ENCODE measurements at regions not wholly inside any gene's neighbourhood (a gene's known extent, or its start where the extent isn't known, plus 50 kb on each side); places are given as distances from the start of the nearest gene placed in this dataset.

DNA sequence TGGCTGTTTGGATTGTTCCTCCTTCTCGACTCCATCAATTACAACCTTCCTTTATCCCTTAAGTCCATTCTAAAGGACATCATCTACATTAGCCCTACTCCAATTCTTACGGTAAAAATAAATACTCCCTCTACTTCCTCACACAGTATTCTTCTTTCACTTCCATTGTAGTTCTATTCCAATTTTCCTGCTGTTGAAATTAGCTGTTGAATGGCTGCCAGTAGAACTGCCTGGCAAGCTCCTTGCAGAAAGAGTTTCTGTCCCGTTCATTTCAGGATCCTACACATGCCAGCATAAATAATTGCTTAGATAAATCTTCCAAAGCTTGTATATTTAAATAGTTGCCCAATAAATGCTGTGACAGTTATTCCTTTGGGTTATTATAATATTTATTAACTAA lies 459.3 kb upstream of the TRIB2 start:
- TF ChIP-seq POLR2A (IDR thresholded peaks at IDR 0.05) (no peak), CTCF (IDR thresholded peaks at IDR 0.05) (no peak)

GRCh38 chr2:12259493-12259892 lies 457.2 kb upstream of the TRIB2 start:
- TF ChIP-seq POLR2A (IDR thresholded peaks at IDR 0.05) (no peak), CTCF (IDR thresholded peaks at IDR 0.05) (no peak)
- no peak for DNase-seq (ENCODE audit: low spot score in 2 of 2)
- 83 to 84% methylated on average over 3 of the region's 3 CpGs for WGBS, 2 donors
- H3K4me3 ChIP-seq (ENCODE audit: low read depth, poor library complexity, severe bottlenecking), result no peak overlapping the region
- intact Hi-C loops (cut with DNase I; ENCODE audit: low total_unique reads), result no loop called here

More for the DNA sequence above, 459.3 kb upstream of the TRIB2 start:
- intact Hi-C loops (cut with DNase I; ENCODE audit: low total_unique reads), result no loop called here
- no peak overlapping the region for H3K4me3 ChIP-seq (ENCODE audit: low read depth, poor library complexity, severe bottlenecking)
- no peak for DNase-seq (ENCODE audit: low spot score in 2 of 2)
- 16 to 22% methylated on average over 3 of the region's 3 CpGs for WGBS, 2 donors

DNA sequence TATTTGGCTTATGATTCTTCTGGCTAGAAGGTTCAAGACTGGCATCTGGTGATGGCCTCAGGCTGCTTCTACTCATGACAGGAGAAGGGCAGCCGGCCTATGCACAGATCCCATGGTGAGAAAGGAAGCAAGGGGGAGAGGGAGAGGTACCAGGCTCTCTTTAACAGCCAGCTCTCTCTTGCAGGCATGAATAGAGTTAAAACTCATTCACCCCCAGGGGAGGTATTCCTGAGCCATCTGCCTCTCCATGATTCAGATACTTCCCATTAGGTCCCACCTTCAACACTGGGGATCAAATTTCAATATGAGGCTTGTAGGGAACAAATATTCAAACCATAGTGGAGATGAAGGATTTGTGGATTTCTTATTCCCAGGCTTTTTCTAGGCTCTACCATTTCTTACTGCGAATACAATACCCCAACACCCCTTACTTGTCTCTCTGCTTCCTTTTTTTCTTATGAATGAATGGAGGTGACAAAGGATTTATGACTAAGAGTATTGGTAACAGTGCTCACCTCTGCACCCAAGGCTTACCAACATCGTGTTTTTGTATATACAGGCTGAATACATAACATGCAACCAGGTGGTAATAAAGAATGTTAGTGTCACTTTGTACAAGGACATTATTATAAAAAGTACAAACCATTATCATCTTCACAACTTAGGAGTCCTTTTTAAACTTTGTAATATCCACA lies 454.6 kb upstream of the TRIB2 start:
- no peak for TF ChIP-seq POLR2A (IDR thresholded peaks at IDR 0.05)
- TF ChIP-seq CTCF (IDR thresholded peaks at IDR 0.05), result no peak
- 61 to 65% methylated on average over 3 of the region's 3 CpGs for WGBS, 2 donors
- H3K4me3 ChIP-seq (ENCODE audit: low read depth, poor library complexity, severe bottlenecking), result no peak overlapping the region
- intact Hi-C loops (cut with DNase I; ENCODE audit: low total_unique reads), result no loop called here
- DNase-seq (ENCODE audit: low spot score in 2 of 2), result no peak

- no peak for TF ChIP-seq POLR2A (IDR thresholded peaks at IDR 0.05)
- no peak for TF ChIP-seq CTCF (IDR thresholded peaks at IDR 0.05)
- no peak overlapping the region for H3K4me3 ChIP-seq (ENCODE audit: low read depth, poor library complexity, severe bottlenecking)
- DNase-seq (ENCODE audit: low spot score in 2 of 2), result no peak
- WGBS, 2 donors, result 29 to 31% methylated on average over 2 of the region's 2 CpGs
- intact Hi-C loops (cut with DNase I; ENCODE audit: low total_unique reads), result no loop called here
Measured at GRCh38 chr2:12262681-12263436, 453.9 kb upstream of the TRIB2 start.

DNA sequence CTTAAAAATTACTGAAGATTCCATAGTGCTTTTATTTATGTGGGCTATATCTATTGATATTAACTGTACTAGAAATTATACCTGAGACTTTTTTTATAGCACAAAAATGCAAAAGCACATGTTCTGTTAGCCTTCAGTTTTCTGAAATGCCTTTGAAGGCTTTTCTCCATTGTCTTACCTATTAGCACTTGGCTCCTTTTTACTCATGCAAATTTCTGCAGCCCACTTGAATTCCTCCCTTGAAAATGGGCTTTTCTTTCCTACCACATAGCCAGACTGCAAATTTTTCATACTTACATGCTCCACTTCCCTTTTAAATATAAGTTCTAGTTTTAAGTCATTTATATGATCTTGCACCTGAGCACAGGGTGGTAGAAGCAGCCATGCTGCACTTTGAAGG lies 453.0 kb upstream of the TRIB2 start:
- no peak for DNase-seq (ENCODE audit: low spot score in 2 of 2)
- H3K4me3 ChIP-seq (ENCODE audit: low read depth, poor library complexity, severe bottlenecking), result no peak overlapping the region
- intact Hi-C loops (cut with DNase I; ENCODE audit: low total_unique reads), result no loop called here
- TF ChIP-seq POLR2A (IDR thresholded peaks at IDR 0.05), result no peak
- TF ChIP-seq CTCF (IDR thresholded peaks at IDR 0.05), result no peak
